ENCODE measurements at regions not wholly inside any gene's neighbourhood (a gene's known extent, or its start where the extent isn't known, plus 50 kb on each side); places are given as distances from the start of the nearest gene placed in this dataset.
A peak's percentile ranks its signal among the peaks of the same experiment; 100 is the strongest.

DNA sequence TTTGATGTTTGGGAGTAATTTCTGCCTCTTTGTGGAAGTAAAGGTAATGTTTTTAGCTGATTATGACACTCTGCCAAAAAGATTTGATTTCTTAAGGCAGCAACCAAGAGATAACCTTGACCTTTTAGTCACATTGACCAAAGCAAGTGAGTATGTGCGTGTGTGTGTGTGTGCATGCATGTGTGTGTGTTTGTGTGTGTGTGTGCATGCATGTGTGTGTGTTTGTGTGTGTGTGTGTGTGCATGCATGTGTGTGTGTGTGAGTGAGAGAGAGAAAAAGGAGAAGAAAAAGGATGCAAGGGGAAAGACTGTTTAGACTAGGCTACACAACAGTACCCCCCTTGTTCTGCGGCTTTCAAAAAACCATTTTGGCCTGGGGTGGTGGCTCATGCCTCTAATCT lies 88.1 kb upstream of the NPVF start:
- no peak for DNase-seq

DNA sequence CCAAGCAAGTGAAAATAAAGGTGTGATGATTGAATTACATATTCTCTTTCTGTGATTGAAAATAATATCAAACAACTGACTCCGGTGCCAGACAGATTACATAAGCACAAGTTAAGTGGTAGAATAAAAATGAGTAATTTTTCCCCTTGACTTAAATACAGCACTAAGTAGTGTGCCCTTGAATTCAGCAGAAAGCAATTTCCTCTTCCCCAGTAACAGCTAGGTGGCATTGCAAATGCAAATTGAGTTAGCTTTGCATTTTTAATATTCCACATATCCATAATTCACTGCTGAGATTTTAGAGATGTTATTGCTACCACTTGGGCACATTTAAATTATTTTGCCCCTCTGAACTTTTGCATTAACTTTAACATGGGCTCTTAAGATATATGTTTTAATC lies 89.8 kb upstream of the NPVF start:
- DNase-seq = no peak

DNA sequence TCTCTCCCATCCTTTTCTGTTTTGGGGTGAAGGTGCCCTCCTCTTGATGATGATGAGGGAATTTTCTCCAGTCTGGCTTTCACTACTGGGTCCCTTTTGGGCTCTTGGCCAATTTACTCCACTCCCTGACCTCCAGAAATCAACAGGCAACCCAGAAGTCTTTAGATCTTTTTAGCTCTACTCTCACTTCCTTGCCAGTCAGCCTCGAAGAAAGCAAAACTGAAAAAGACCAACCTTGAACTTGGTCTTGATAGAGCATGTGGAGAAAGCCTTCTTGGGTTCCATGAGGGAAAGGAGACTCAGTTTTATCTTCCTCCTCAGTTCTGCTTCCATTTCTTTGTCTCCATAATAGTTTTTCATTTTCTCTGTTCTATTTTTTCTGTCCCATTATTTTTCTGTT lies 91.4 kb upstream of the NPVF start:
- no peak for DNase-seq

DNA sequence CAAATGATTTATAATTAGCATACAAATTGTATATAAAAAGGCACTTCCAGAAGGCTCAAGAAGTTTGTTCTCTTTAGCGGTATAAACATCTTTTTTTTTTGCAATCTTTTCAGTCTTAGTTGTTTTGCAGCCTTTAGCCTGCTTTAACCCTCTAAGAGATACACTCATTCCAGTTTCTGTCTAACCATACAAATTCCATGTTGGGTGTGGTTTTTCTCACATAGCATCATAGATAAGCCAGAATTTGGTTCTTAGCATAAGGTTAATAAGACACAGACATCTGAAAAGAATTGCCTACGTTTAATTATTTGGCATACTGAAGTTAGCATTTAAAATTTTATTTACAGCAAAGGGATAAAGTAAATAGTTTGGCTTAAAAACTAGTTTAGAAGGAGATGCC lies 92.5 kb upstream of the NPVF start:
- no peak for DNase-seq

DNA sequence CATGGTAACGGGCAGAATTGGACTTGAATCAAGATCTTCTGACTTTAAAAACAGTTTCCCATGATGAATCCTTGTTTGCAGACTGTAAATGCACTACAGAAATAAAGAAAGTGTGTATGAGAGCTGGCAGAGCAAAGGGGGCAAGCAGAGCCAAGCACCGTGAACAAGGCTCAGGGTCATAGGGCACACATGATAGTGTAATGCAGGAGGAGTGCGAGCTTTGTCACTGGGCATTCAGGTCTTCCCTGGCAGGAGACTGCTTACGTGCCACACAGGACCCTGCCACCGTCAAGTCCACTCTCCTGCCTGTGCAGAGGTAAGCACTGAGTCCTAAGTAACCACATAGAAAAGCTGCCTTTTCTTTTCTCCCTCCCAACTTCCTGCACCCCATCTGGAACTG lies 93.1 kb upstream of the NPVF start:
- DNase-seq = no peak

DNA sequence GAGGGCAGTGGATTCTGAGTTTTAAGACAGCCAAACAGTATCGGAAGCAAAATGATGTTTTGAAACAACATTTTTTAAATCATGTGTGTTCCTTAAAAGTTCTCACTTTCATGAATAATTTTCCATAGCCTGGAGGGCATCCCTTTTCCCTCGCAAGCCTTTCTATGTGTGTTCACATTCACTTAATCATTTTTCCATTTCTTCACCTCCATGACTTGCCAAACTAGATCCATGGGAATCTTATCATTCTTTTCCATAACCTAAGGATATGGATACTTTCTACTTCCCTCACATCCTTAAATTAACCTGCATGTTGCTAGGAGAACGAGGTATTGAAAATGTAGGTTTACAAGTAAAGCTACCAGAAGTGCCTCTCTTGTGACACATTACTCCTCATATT lies 94.2 kb upstream of the NPVF start:
- DNase-seq = no peak

DNA sequence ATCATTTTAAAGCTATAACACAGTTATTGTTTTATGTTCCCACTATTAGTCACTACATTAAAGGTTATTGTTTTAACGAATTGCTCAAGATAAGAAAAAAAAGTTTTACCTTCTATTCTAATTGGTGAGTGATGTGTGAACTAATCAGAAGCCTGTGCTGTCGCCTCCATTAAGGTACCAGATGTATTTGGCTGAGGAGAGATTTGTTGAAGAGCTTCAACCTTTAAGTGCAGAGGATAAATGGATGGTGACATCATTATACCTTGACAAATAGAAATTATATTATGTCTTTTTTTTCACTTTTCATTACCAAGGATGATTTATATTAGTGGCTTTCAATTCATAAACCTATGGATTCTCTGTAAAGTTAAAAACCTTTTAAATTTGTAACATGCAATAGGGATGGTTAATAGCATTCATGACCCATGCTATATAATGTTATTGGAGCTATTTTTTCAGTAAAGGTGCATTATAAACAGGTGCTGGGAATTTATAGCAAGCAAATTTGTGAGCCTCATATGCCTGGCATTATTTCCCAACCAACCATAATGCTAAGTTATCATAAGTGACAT lies 97.0 kb upstream of the NPVF start:
- DNase-seq = no peak

DNA sequence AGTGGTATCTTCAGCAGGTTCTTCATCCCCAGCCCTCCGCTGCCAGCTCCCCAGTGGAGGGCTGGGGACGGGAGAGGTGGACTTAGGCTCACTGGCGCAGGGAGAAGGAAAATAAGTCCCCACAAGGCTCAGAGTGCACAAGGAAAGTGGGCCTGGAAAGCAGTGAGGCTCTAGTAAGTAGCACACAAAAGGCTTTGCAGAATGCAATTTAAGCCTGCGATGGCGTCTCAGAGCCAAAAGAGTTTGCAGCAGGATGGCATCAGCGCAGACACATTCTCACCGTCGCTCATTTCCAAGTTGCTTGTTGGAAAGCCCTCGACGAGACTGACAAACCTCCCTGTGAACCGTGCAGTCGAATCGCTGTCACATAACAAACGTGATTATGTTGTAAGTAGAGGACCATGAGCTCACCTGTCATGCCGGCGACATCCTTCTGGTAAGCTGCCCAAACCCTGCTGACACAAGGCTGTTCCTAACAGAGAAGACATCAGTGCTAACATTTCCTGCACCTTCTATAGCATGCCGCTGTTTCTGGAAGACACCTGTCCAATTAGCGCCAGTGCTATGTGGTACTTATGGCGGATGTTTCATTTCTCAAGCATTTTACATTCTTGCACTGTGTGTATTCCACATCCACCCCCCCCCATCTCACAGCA lies 98.3 kb upstream of the NPVF start:
- DNase-seq = no peak

DNA sequence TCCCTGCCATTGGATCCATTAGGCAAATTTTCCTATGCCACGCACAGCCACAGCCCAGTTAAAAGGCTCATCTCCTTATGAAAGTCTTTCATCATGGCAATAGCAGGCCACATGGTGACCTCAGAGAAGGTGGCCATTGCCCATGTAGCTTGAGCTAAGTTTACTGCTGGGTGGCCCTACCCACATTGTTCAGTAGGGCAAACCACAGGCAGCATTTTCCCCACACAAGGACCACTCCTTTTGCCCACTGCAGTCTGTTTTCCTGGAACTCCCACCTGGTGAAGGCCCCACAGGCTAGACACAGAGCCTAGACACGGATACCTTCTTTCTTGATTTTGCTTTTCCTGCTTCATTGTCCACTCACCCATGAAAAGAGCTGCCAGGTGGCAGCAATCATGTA lies 101.5 kb upstream of the NPVF start:
- DNase-seq = peak; percentile 17

DNA sequence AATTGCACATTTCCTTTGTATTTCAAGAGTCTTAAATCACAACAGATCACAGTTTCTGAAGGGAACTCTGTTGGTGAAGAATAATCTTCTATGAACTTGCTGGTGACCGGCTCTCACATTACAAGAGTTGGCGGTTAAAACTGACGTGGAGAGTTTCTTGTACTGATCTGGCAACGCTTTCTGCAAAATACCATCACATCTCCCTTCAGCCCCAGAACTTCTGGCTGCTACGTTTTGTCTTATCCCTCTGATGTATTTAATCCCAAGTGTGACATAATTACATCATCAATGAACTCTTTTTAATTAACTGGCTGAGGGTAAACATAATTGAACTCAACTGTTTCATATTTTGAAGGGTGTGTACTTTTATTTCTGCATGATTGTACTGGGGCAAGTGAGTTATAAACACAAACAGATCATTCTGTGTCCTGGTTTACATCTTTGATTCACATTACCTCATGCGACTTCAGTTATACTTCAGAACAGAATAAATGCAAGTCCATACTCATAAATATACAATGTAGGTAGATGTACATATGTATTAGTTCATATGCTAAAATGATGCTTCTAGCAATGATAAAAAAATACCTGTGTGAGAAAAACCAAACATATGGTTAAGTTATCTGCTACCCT lies 105.1 kb upstream of the NPVF start:
- DNase-seq = no peak

DNA sequence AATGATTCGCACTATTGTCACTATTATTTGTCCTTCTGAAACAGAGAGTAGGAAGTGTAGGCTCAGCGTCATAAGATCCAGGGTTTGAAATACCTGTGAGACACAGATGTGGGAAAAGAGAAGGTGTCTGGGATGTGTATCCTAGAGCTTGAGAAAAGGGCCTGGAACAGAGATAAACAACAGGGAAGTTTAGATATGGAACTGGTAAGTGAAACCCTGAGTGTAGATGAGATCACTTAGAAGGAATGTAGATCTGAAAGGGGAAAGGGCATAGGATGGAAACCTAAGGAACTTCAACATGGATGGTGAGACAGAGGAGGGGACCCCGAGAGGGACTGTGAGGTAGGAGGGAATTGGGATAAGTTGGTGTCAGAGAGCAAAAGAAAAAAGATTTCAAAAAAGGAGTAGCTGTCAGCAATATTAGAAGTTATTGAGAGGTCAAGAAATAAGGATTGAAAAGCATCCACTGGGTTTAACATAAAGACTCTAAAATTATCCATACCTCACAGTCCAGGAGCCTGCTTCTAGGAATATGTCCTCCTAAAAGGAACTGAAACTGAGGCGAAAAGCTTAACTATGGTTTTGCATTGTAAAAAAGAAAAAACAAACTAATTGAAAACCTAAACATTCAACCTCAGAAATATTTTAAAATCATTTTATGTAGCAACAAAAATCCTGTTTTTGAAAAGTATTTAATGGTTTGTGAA lies 119.2 kb upstream of the NPVF start:
- no peak for DNase-seq

DNA sequence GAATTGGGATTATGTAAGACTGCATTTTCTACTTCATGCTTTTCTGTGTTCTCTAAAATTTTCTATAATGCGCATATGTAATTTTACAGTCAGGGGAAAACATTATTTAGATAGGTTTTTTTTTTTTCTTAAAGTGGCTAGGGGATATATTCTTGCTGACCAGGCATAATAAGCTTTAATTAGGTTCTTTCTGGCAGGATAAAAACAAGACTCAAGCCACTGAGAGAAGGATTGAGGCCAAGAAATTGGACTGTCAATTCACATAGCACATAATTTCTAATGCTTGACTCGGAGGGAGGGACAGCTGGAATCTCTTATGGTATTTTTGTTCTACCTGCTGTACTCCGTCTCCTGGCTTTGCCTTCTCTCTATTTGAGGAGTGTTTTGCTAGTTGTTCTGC lies 119.8 kb upstream of the NPVF start:
- no peak for DNase-seq

DNA sequence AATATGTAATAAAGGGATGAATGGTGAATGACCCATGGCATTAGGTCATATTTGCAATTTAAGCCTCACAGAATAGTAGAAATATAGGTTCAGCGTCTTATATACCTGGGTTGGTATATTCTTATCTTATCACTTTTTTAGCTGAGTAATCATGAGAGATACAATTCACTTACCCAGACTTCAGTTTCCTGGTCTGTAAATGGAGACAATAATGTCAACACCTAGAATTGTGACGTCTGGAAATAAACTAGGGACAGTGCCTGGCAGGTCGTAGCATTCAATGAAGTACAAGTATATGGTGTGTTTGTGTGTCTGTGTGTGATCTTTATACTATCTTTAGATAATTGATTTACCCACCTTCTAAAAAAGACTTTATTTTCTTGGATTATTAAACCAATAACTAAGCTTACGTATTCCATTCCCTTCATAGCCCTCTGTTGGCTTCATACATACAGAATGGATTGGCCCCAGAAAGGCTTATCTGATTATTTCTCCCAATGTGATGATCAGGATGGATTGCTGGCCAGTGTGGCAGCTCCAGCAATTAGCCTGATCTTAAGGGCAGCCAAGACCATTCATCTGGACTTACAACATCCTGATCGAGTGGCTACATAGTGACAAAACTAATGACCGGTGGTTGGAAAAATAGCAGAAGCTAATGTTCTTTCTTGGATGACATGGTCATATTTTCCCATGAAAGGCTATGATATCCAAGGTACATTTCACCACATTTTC lies 121.2 kb upstream of the NPVF start:
- no peak for DNase-seq

DNA sequence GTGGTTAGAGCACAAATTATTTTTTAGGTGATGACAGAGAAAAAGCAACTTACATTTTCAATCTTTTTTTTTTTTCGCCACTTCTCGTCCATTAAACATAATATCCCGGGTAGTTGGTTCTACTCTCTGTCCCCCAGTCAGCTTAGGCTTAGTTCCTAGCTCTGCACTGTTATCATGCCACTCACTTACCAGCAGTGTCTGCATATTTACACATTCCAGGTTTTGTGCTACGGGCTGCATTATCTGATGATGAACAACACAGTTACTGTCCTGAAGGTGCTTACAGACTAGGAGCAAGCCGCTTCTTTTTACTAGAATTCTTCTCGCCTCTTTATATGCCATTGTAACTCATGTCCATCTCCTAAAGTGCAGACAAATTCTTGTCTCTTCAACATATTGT lies 121.8 kb upstream of the NPVF start:
- no peak for DNase-seq

DNA sequence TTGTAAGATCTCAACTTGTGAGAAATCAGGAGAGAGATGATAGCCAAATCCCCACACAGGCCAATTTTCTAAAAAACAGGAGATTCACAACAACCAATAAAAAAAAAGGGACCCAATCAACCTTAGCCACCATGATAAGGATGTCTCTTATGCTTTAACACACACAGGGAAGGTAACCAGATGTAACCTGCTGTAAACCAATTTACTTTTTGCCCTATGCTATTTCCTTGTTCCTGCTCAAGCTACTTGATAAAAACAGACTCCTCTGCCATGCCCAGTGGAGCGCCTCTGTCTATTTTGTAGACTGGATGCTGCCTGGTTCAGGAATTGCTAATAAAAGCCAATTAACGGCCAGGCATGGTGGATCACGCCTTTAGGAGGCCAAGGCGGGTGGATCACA lies 123.5 kb upstream of the NPVF start:
- no peak for DNase-seq

DNA sequence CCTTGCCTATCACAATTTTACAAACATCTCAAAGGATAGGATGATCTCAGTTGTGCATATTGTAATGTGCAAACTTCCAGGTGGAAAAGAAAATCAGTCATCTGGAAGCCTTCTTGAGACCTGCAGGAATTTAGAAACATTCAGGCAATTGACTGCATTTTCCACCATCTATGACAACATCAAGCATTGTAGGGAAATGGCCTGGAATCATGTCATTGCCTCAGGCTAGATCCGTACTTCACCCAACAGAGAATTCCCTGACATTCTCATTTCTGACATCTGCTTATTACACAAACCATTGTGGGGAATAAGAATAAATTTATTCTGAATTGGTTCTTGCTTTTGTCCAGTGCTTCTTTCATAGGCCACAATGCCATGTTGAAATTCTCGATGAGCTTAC lies 124.9 kb upstream of the NPVF start:
- DNase-seq = no peak

DNA sequence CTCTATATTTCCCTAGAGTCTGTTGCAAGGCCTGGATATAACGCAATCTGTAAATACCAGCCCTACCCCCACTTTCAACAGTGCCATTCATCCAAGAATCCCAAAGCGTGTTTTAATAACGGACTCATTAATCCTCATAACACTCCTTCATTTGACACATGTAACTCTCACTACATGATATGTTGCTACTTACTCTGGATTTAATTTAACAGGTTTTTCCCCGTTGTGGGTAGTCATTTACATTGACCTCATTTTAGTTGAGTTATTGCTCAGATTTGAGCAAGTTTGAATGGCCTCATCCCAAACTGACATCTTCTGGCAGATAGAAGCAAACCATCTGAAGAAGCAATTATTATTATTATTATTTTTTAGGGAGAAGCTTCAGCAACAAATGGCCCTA lies 125.4 kb upstream of the NPVF start:
- DNase-seq = no peak

DNA sequence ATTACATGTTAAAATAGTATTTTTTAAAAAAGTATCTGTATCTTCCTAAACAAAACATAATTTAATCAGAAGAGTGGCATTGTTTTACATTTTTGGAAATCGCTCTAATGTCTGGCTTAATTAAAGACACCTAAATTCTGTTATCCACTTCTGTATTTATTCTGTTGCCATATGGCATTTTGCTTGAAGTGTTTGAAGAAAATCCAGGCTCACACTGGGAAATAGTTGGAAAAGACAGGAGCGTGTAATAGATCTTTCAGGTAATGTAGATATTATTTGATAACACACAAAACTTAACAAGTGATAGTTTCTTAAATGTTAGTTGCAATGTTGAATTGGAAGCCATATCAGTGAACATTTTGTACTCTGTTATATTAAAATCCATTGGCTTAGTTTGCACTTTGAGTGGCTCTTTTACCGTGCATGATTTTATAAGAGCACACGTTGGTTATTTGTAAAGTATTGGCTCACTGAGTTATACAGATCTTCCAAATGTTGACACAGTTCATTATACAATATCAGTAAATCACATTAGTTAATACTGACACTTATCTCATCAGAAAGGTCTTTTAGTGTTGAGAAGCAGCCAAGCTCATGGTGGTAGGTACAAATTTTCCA lies 128.4 kb upstream of the NPVF start:
- no peak for DNase-seq

DNA sequence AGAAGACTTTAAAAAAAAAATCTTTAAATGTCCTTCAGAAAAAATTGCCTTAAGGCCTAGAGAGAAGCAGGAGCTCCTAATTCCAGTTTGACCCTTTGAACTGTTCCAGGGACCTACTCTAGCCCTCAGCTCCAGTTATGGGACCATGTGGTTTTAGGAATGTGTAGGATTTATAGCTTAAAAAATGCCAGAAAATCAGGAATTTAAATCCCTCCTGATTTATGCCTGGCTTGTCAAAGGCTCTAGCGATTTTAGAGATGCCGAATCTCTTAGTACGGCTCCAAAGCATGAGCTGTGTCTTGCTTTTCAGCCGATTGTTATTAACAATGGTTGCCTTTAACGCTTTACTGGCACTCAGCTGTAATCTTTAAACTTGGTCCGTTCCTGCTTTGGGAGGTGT lies 130.6 kb upstream of the NPVF start:
- DNase-seq = no peak

DNA sequence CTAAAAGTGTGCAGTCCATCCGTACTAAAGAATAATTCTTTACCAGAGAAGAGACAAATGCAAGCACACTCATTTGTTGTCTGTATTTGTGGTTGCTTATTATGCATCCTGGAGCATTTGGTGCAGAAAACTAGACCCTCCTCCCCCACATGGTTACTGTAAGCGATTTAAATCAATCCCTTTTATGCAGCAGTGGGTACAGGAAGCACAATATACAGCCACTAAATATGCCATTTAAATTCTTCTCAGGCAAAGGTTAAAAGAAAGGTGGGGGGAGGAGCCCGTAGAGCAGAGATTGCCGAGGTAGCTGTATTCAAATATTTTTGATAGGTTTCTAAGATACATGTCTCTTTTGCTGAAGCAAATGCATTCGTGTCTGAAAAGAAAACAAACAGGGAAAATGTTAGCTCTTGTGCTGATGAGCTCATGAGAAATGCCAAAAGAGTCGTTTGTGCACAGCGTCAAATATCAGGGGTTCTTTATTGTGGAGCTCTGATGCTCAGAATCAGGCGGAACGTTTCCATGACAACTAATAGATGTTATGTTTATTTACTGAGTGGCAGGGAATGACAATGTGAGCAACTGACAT lies 131.3 kb upstream of the NPVF start:
- peak; percentile 49 for DNase-seq

DNA sequence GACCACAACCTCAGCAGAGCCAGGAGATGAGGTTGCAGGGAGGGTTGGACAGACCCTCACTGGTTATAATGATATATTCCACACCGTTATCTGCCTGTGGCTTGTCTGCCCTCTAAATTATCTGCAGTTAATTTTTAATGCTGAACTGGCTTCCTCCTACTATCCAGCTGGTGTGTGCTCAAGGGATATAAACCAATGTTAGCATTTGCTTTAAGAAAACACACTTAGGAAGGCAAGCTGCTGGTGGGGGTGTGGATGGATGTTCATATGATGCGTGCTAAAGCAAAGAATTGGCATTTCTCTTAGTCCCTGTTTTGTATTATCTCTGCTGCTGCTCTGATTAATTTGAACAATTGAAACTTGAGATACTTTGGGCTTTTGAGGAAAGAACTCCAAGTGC lies 132.2 kb upstream of the NPVF start:
- DNase-seq = no peak

DNA sequence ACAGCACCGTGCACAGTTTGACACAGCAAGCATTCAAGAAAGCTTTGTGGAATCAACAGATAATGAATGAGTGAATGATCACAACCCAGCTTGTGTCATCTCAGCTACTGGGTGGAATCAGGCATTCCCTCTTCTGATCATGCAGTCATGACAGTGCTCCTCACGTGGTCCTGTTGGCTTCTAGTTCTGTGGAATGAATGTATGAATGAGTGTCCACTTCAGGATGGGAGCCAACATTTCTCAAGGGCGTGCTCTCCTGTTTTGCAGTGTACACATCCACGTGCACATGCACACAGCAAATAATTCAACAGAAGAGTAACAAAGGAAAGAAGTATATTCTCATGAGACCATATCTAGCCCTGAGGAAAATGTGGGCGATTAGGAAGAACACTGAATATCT lies 133.1 kb upstream of the NPVF start:
- DNase-seq = no peak

DNA sequence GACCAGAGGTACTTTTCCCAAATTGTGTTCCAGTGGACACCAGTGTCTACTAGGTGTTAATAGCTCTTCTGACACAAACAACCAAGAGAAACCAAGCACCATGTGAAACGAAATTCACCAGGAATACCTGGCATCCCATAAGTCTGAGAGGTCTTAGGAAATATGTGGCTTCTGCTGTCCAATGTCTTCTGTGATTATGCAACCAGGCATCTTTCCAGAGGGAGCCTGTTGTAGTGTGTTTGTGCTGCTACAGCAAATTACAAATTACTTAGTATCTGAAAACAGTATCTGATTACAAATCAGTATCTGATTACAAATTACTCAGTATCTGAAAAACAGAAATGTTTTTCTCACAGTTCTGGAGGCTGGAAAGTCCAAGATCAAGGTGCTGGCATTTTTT lies 133.6 kb upstream of the NPVF start:
- no peak for DNase-seq

All from DMS79 (cell line).